H1 (cell line): ENCODE measurements at regions not wholly inside any gene's neighbourhood (a gene's known extent, or its start where the extent isn't known, plus 50 kb on each side); places are given as distances from the start of the nearest gene placed in this dataset.

Experiments
- CTCF ChIA-PET: fragments of 300-600 bp; sonication (Branson Sonifier 250); formaldehyde crosslinking; loops from one replicate; lab custom pipeline; 2021; ENCODE audit not compliant: partially characterized antibody; lab: Charles Lee
- POLR2A ChIA-PET: fragments of 300-600 bp; sonication (Branson Sonifier 250); formaldehyde crosslinking; loops from one replicate; lab custom pipeline; 2021; ENCODE audit warnings: inconsistent platforms; ENCODE audit not compliant: partially characterized antibody; lab: Charles Lee
- DNase-seq, 2 experiments: peaks; one replicate each; pipeline versions ENCODE4 v3.0.0 to v3.0.0-alpha.2; 2010 to 2022; ENCODE audit warnings: low spot score in 2 of 2, low read depth in 1 of 2, mixed read lengths in 1 of 2
- FAIRE-seq: peaks from 2 replicates; lab custom pipeline; 2011; peaks lifted over from hg19 to GRCh38; lab: Jason Lieb, UNC
- H2AFZ ChIP-seq: 2 replicates; pipeline ENCODE4 v1.8.1; 2012; ENCODE audit warnings: low read length, inconsistent platforms
- H2AK5ac ChIP-seq: 2 replicates; pipeline ENCODE4 v1.6.1; 2013; ENCODE audit warnings: low read depth, low read length
- H2BK120ac ChIP-seq: replicated peaks from 2 replicates; pipeline ENCODE3; 2013; ENCODE audit warnings: low read depth, low read length, inconsistent platforms
- H2BK12ac ChIP-seq: 2 replicates; pipeline ENCODE4 v1.6.1; 2013; ENCODE audit warnings: low read depth, low read length
- H2BK15ac ChIP-seq: 2 replicates; pipeline ENCODE4 v1.6.1; 2013; ENCODE audit warnings: low read length
- H2BK20ac ChIP-seq: 2 replicates; pipeline ENCODE4 v1.6.1; 2013; ENCODE audit warnings: low read length
- H2BK5ac ChIP-seq: 2 replicates; pipeline ENCODE4 v1.6.1; 2013; ENCODE audit warnings: low read depth, low read length
- H3K14ac ChIP-seq: 2 replicates; pipeline ENCODE4 v1.6.1; 2013; ENCODE audit warnings: inconsistent platforms; ENCODE audit not compliant: insufficient read length
- H3K18ac ChIP-seq: 2 replicates; pipeline ENCODE4 v1.6.1; 2013; ENCODE audit warnings: low read length; ENCODE audit errors: extremely low read depth
- H3K23ac ChIP-seq: 2 replicates; pipeline ENCODE4 v1.6.1; 2013; ENCODE audit warnings: inconsistent platforms; ENCODE audit not compliant: insufficient read length
- H3K23me2 ChIP-seq: 2 replicates; pipeline ENCODE4 v1.6.1; 2013; ENCODE audit warnings: low read depth, low read length
- H3K27ac ChIP-seq: 2 replicates; pipeline ENCODE4 v1.6.1; 2011; ENCODE audit warnings: low read depth, low read length, inconsistent platforms
- H3K27me3 ChIP-seq, 4 experiments: replicated peaks in 1 of 4; 1 replicate in 1 of 4; 2 replicates in 3 of 4; pipeline versions ENCODE4 v1.6.1 to v1.8.1; 2011 to 2013; ENCODE audit warnings: low read length in 3 of 4, mild to moderate bottlenecking in 3 of 4, inconsistent platforms in 2 of 4, mixed read lengths in 2 of 4, moderate library complexity in 1 of 4; ENCODE audit not compliant: control insufficient read depth in 3 of 4, insufficient read depth in 3 of 4; ENCODE audit errors: extremely low read depth in 1 of 4
- H3K36me3 ChIP-seq, 4 experiments: 2 replicates each; pipeline versions ENCODE4 v1.6.1 to v1.8.1; 2011 to 2013; ENCODE audit warnings: mild to moderate bottlenecking in 4 of 4, low read length in 3 of 4, moderate library complexity in 2 of 4, control low read depth in 1 of 4, inconsistent platforms in 1 of 4; ENCODE audit not compliant: insufficient read depth in 4 of 4, control insufficient read depth in 2 of 4
- H3K4ac ChIP-seq: replicated peaks from 2 replicates; pipeline ENCODE3; 2013; ENCODE audit warnings: low read length, low read depth, mixed read lengths, inconsistent platforms; ENCODE audit not compliant: insufficient read length
- H3K4me1 ChIP-seq, 4 experiments: replicated peaks in 1 of 4; 1 replicate in 1 of 4; 2 replicates in 3 of 4; pipeline versions ENCODE4 v1.6.1 to v1.8.1; 2011 to 2013; ENCODE audit warnings: low read length in 3 of 4, inconsistent platforms in 2 of 4, mixed read lengths in 1 of 4; ENCODE audit not compliant: insufficient read depth in 4 of 4, control insufficient read depth in 3 of 4
- H3K4me2 ChIP-seq, 2 experiments: 2 replicates each; pipeline versions ENCODE4 v1.6.1 to v1.8.1; 2011 to 2013; ENCODE audit warnings: low read depth in 2 of 2, low read length in 2 of 2, control low read depth in 1 of 2, inconsistent platforms in 1 of 2, mild to moderate bottlenecking in 1 of 2; ENCODE audit not compliant: insufficient read depth in 1 of 2
- H3K4me3 ChIP-seq, 4 experiments: fragments of 200-600, 300-600 bp in 1 of 4; sonication (generic), shearing (Covaris generic), sonication (Bioruptor Twin) in 1 of 4; 2 replicates each; pipeline versions ENCODE4 v1.5.1 to v1.8.1; 2011 to 2016; ENCODE audit warnings: low read length in 4 of 4, low read depth in 3 of 4, control low read depth in 2 of 4, inconsistent platforms in 2 of 4, mild to moderate bottlenecking in 2 of 4, mixed read lengths in 1 of 4, moderate library complexity in 1 of 4; ENCODE audit not compliant: insufficient read depth in 2 of 4; ENCODE audit errors: extremely low read depth in 1 of 4
- H3K56ac ChIP-seq: replicated peaks from 2 replicates; pipeline ENCODE3; 2013; ENCODE audit warnings: low read depth, mild to moderate bottlenecking, mixed read lengths, low read length, inconsistent platforms; ENCODE audit not compliant: insufficient read length
- H3K79me1 ChIP-seq: 2 replicates; pipeline ENCODE4 v1.6.1; 2013; ENCODE audit warnings: low read depth, low read length, control low read depth
- H3K79me2 ChIP-seq, 2 experiments: 2 replicates each; pipeline versions ENCODE4 v1.6.1 to v1.8.1; 2012 to 2013; ENCODE audit warnings: low read length in 2 of 2, mild to moderate bottlenecking in 2 of 2, inconsistent platforms in 1 of 2; ENCODE audit not compliant: insufficient read depth in 2 of 2, control insufficient read depth in 1 of 2
- H3K9ac ChIP-seq, 4 experiments: replicated peaks in 1 of 4; 1 replicate in 1 of 4; 2 replicates in 3 of 4; pipeline versions ENCODE4 v1.6.1 to v1.8.1; 2011 to 2013; ENCODE audit warnings: low read depth in 3 of 4, low read length in 3 of 4, control low read depth in 2 of 4, mild to moderate bottlenecking in 2 of 4, moderate library complexity in 2 of 4, inconsistent platforms in 1 of 4; ENCODE audit errors: extremely low read depth in 1 of 4
- H3K9me3 ChIP-seq, 2 experiments: 2 replicates each; pipeline versions ENCODE4 v1.6.1 to v1.8.1; 2012 to 2013; ENCODE audit warnings: mild to moderate bottlenecking in 2 of 2, moderate library complexity in 2 of 2, control low read depth in 1 of 2, inconsistent platforms in 1 of 2, low read depth in 1 of 2, low read length in 1 of 2, mixed read lengths in 1 of 2; ENCODE audit not compliant: insufficient read depth in 2 of 2
- H4K20me1 ChIP-seq, 2 experiments: replicated peaks in 1 of 2; 2 replicates each; pipeline versions ENCODE3 to v1.8.1; 2011 to 2013; ENCODE audit warnings: inconsistent platforms in 2 of 2, low read length in 2 of 2, mild to moderate bottlenecking in 1 of 2; ENCODE audit not compliant: insufficient read depth in 2 of 2, control insufficient read depth in 1 of 2
- H4K5ac ChIP-seq: 2 replicates; pipeline ENCODE4 v1.6.1; 2013; ENCODE audit warnings: low read length, low read depth, mixed read lengths, inconsistent platforms; ENCODE audit not compliant: insufficient read length
- H4K8ac ChIP-seq: 2 replicates; pipeline ENCODE4 v1.8.0; 2013; ENCODE audit warnings: mild to moderate bottlenecking, moderate library complexity, low read length, inconsistent platforms; ENCODE audit not compliant: insufficient read depth; ENCODE audit errors: extremely low read depth
- H4K91ac ChIP-seq: replicated peaks from 2 replicates; pipeline ENCODE3; 2013; ENCODE audit warnings: low read length, mixed read lengths, inconsistent platforms; ENCODE audit not compliant: insufficient read length
- BACH1 ChIP-seq: IDR thresholded peaks from 2 replicates; pipeline ENCODE4 v1.6.1; 2012; ENCODE audit warnings: low read length, improper control_type of control experiment
- CEBPB ChIP-seq: IDR thresholded peaks from 2 replicates; pipeline ENCODE4 v1.6.1; 2012; ENCODE audit warnings: low read depth, low read length
- JUN ChIP-seq: IDR thresholded peaks from 2 replicates; pipeline ENCODE4 v1.6.1; 2011; ENCODE audit warnings: low read depth, mild to moderate bottlenecking, improper control_type of control experiment, low read length
- KDM1A ChIP-seq: fragments of 200-600, 300-600 bp; sonication (generic); IDR thresholded peaks from 2 replicates; pipeline ENCODE4 v1.7.1; 2016; ENCODE audit warnings: mild to moderate bottlenecking, low read length, borderline replicate concordance
- KDM5A ChIP-seq: fragments of 200-600 bp; IDR thresholded peaks from 2 replicates; pipeline ENCODE4 v1.7.1; 2012; ENCODE audit warnings: mild to moderate bottlenecking, low read length, inconsistent platforms, mixed read lengths
- MAFK ChIP-seq: IDR thresholded peaks from 2 replicates; pipeline ENCODE4 v1.6.1; 2012; ENCODE audit warnings: low read depth, mild to moderate bottlenecking, improper control_type of control experiment, low read length
- MAX ChIP-seq: IDR thresholded peaks from 2 replicates; pipeline ENCODE4 v1.6.1; 2012; ENCODE audit warnings: inconsistent platforms
- PHF8 ChIP-seq: fragments of 200-600 bp; sonication (generic); conservative IDR thresholded peaks from 2 replicates; pipeline ENCODE4 v1.7.1; 2012; ENCODE audit warnings: low read depth, mild to moderate bottlenecking, inconsistent platforms, low read length, moderate library complexity
- POLR2A ChIP-seq, 2 experiments: IDR thresholded peaks; 1 replicate in 1 of 2; 2 replicates in 1 of 2; pipeline ENCODE4 v1.6.1; 2011; ENCODE audit warnings: low read depth in 2 of 2, low read length in 2 of 2, mild to moderate bottlenecking in 2 of 2; ENCODE audit errors: control extremely low read depth in 1 of 2
- POU5F1 ChIP-seq: IDR thresholded peaks from 2 replicates; pipeline ENCODE4 v1.6.1; 2011; ENCODE audit warnings: low read depth, mild to moderate bottlenecking, low read length, moderate library complexity
- RAD21 ChIP-seq, 2 experiments: IDR thresholded peaks in 1 of 2; conservative IDR thresholded peaks in 1 of 2; 2 replicates each; pipeline ENCODE4 v1.6.1; 2011; ENCODE audit warnings: low read depth in 2 of 2, low read length in 2 of 2, improper control_type of control experiment in 1 of 2, inconsistent platforms in 1 of 2, mild to moderate bottlenecking in 1 of 2, moderate library complexity in 1 of 2
- RXRA ChIP-seq: IDR thresholded peaks from 2 replicates; pipeline ENCODE4 v1.6.1; 2011; ENCODE audit warnings: low read depth, mild to moderate bottlenecking, low read length, moderate library complexity; ENCODE audit not compliant: insufficient read depth
- SIRT6 ChIP-seq: IDR thresholded peaks from one replicate; pipeline ENCODE4 v1.7.1; 2012; ENCODE audit warnings: low read length, inconsistent platforms
- SIX5 ChIP-seq: IDR thresholded peaks from 2 replicates; pipeline ENCODE4 v1.6.1; 2011; ENCODE audit warnings: mild to moderate bottlenecking, low read depth, low read length
- SP4 ChIP-seq: IDR thresholded peaks from 2 replicates; pipeline ENCODE4 v1.6.1; 2012; ENCODE audit warnings: low read length, inconsistent platforms
- TAF1 ChIP-seq: IDR thresholded peaks from 2 replicates; pipeline ENCODE4 v1.6.1; 2011; ENCODE audit warnings: mild to moderate bottlenecking, low read depth, low read length
- TEAD4 ChIP-seq: IDR thresholded peaks from 2 replicates; pipeline ENCODE4 v1.6.1; 2012; ENCODE audit warnings: low read depth, low read length, inconsistent platforms, mixed read lengths
- ZNF274 ChIP-seq: IDR thresholded peaks from 2 replicates; pipeline ENCODE4 v1.7.0; 2012; ENCODE audit warnings: low read length, borderline replicate concordance; ENCODE audit errors: extremely low read depth

- H3K27ac ChIP-seq = no peak overlapping the region
- H3K56ac ChIP-seq = no peak overlapping the region
- no peak overlapping the region for H3K4me3 ChIP-seq
- POLR2A ChIA-PET = no interaction called here
- no peak overlapping the region for H2BK120ac ChIP-seq
- H2AK5ac ChIP-seq = no peak overlapping the region
- TF ChIP-seq CEBPB (no peak), RXRA (no peak), PHF8 (no peak), POU5F1 (no peak), SIX5 (no peak), BACH1 (no peak), TAF1 (no peak), RAD21 (IDR thresholded peaks at IDR 0.05 in 1 of 2, conservative IDR thresholded peaks at IDR 0.05 in 1 of 2; ENCODE audit: low read depth in 2 of 2, low read length in 2 of 2) (no peak), KDM5A (no peak), MAFK (no peak), JUN (no peak), KDM1A (no peak), SP4 (no peak), SIRT6 (no peak), TEAD4 (no peak), ZNF274 (no peak), MAX (no peak), POLR2A (IDR thresholded peaks at IDR 0.05; ENCODE audit: control extremely low read depth in 1 of 2, low read depth in 2 of 2, low read length in 2 of 2) (no peak)
- TF ChIP-seq, all 59 proteins: peak for 0
- Histone ChIP-seq H3K14ac (no peak overlapping the region), H3K4ac (no peak overlapping the region), H3K23ac (no peak overlapping the region), H2BK15ac (no peak overlapping the region), H3K9me3 (no peaks in the 10 kb centered on the region), H3K27me3 (no peaks in the 10 kb centered on the region; a peak in 1 of 7 replicates), H2BK20ac (no peak overlapping the region), H3K23me2 (no peaks in the 10 kb centered on the region), H3K36me3 (no peaks in the 10 kb centered on the region), H2AFZ (no peak overlapping the region), H2BK12ac (no peak overlapping the region), H4K5ac (no peak overlapping the region), H2BK5ac (no peak overlapping the region), H3K79me2 (no peaks in the 10 kb centered on the region), H3K9ac (no peak overlapping the region), H4K91ac (no peak overlapping the region), H3K18ac (no peak overlapping the region), H4K8ac (no peak overlapping the region), H3K79me1 (no peaks in the 10 kb centered on the region), H4K20me1 (no peaks in the 10 kb centered on the region), H3K4me1 (0 out of 7 replicates have a peak, but pooled peaks cover 0 to 4% (median 0%) of the 10 kb centered on the region in 4 experiments), H3K4me2 (no peak overlapping the region)
- CTCF ChIA-PET = no interaction called here
- FAIRE-seq (no peak), DNase-seq (no peak)
Measured at GRCh38 chr15:97790180-97790579, 170.3 kb upstream of the ARRDC4 start.
